Stomach smooth muscle (tissue), 2 donors: ENCODE measurements at regions not wholly inside any gene's neighbourhood (a gene's known extent, or its start where the extent isn't known, plus 50 kb on each side); places are given as distances from the start of the nearest gene placed in this dataset.

Experiments
- H3K27ac ChIP-seq: one replicate; pipeline ENCODE4 v1.7.0; 2013; ENCODE audit warnings: mild to moderate bottlenecking, low read length, inconsistent platforms
- H3K27me3 ChIP-seq, 2 donors: one replicate each; pipeline ENCODE4 v1.7.0; 2013; ENCODE audit warnings: low read length in 2 of 2; ENCODE audit not compliant: insufficient read depth in 2 of 2, control insufficient read depth in 1 of 2
- H3K36me3 ChIP-seq, 2 donors: one replicate each; pipeline ENCODE4 v1.7.0; 2013; ENCODE audit warnings: low read length in 2 of 2; ENCODE audit not compliant: control insufficient read depth in 2 of 2, insufficient read depth in 2 of 2
- H3K4me1 ChIP-seq: one replicate; pipeline ENCODE4 v1.7.0; 2013; ENCODE audit warnings: low read length; ENCODE audit not compliant: control insufficient read depth, insufficient read depth
- H3K4me3 ChIP-seq, 2 donors: one replicate each; pipeline ENCODE4 v1.7.0; 2013; ENCODE audit warnings: low read length in 2 of 2
- H3K9ac ChIP-seq, 2 donors: one replicate each; pipeline ENCODE4 v1.7.0; 2013; ENCODE audit warnings: low read length in 2 of 2, mild to moderate bottlenecking in 1 of 2
- H3K9me3 ChIP-seq, 2 donors: one replicate each; pipeline ENCODE4 v1.7.0; 2013; ENCODE audit warnings: low read length in 2 of 2; ENCODE audit not compliant: control insufficient read depth in 2 of 2
- donor health status: healthy.
- donor health status: Pancreatic carcinoma.

GRCh38 chr20:53695797-53696527, 102.3 kb upstream of the ZNF217 start:
- no peak overlapping the region for H3K4me3 ChIP-seq
- H3K9me3 ChIP-seq, result no peaks in the 10 kb centered on the region
- no peaks in the 10 kb centered on the region for H3K36me3 ChIP-seq
- H3K27me3 ChIP-seq, result no peaks in the 10 kb centered on the region
- H3K27ac ChIP-seq, result no peak overlapping the region
- no peak overlapping the region for H3K9ac ChIP-seq
- no peaks in the 10 kb centered on the region for H3K4me1 ChIP-seq

GRCh38 chr20:53693262-53693871, 99.7 kb upstream of the ZNF217 start:
- H3K4me1 ChIP-seq, result no peaks in the 10 kb centered on the region
- H3K4me3 ChIP-seq, result no peak overlapping the region
- no peaks in the 10 kb centered on the region for H3K9me3 ChIP-seq
- no peaks in the 10 kb centered on the region for H3K36me3 ChIP-seq
- H3K27ac ChIP-seq, result no peak overlapping the region
- H3K9ac ChIP-seq, result no peak overlapping the region
- no peaks in the 10 kb centered on the region for H3K27me3 ChIP-seq

- no peaks in the 10 kb centered on the region for H3K36me3 ChIP-seq
- H3K9ac ChIP-seq, result no peak overlapping the region
- H3K9me3 ChIP-seq, result no peaks in the 10 kb centered on the region
- H3K27me3 ChIP-seq, result no peaks in the 10 kb centered on the region
- no peak overlapping the region for H3K4me3 ChIP-seq
- H3K4me1 ChIP-seq, result no peaks in the 10 kb centered on the region
- no peak overlapping the region for H3K27ac ChIP-seq
Observed at GRCh38 chr20:53692465-53693067, 98.9 kb upstream of the ZNF217 start.

GRCh38 chr20:53691811-53692192, 98.2 kb upstream of the ZNF217 start:
- Histone ChIP-seq H3K4me3 (no peak overlapping the region), H3K9ac (no peak overlapping the region), H3K36me3 (no peaks in the 10 kb centered on the region), H3K27me3 (no peaks in the 10 kb centered on the region), H3K27ac (no peak overlapping the region), H3K9me3 (no peaks in the 10 kb centered on the region), H3K4me1 (no peaks in the 10 kb centered on the region)

- Histone ChIP-seq H3K9me3 (no peaks in the 10 kb centered on the region), H3K9ac (no peak overlapping the region), H3K36me3 (no peaks in the 10 kb centered on the region), H3K27me3 (no peaks in the 10 kb centered on the region), H3K27ac (no peak overlapping the region), H3K4me1 (no peaks in the 10 kb centered on the region), H3K4me3 (no peak overlapping the region)
Observed at GRCh38 chr20:53691060-53691810, 97.6 kb upstream of the ZNF217 start.

- H3K27me3 ChIP-seq, result no peaks in the 10 kb centered on the region
- no peaks in the 10 kb centered on the region for H3K4me1 ChIP-seq
- no peak overlapping the region for H3K9ac ChIP-seq
- no peak overlapping the region for H3K4me3 ChIP-seq
- H3K9me3 ChIP-seq, result no peaks in the 10 kb centered on the region
- no peak overlapping the region for H3K27ac ChIP-seq
- no peaks in the 10 kb centered on the region for H3K36me3 ChIP-seq
Observed at GRCh38 chr20:53688085-53688484, 94.4 kb upstream of the ZNF217 start.

- H3K4me3 ChIP-seq, result no peak overlapping the region
- no peak overlapping the region for H3K27ac ChIP-seq
- H3K4me1 ChIP-seq, result no peaks in the 10 kb centered on the region
- no peaks in the 10 kb centered on the region for H3K36me3 ChIP-seq
- H3K9ac ChIP-seq, result no peak overlapping the region
- H3K27me3 ChIP-seq, result no peaks in the 10 kb centered on the region
- no peaks in the 10 kb centered on the region for H3K9me3 ChIP-seq
Observed at GRCh38 chr20:53685070-53685595, 91.5 kb upstream of the ZNF217 start.

GRCh38 chr20:53683506-53683905, 89.9 kb upstream of the ZNF217 start:
- H3K27ac ChIP-seq, result no peak overlapping the region
- no peak overlapping the region for H3K4me3 ChIP-seq
- H3K4me1 ChIP-seq, result no peaks in the 10 kb centered on the region
- H3K9me3 ChIP-seq, result no peaks in the 10 kb centered on the region
- no peak overlapping the region for H3K9ac ChIP-seq
- H3K36me3 ChIP-seq, result no peaks in the 10 kb centered on the region
- H3K27me3 ChIP-seq, result no peaks in the 10 kb centered on the region

- Histone ChIP-seq H3K27ac (no peak overlapping the region), H3K9me3 (no peaks in the 10 kb centered on the region), H3K36me3 (no peaks in the 10 kb centered on the region), H3K9ac (no peak overlapping the region), H3K27me3 (no peaks in the 10 kb centered on the region), H3K4me1 (no peaks in the 10 kb centered on the region), H3K4me3 (no peak overlapping the region)
Observed at GRCh38 chr20:53681352-53682212, 87.9 kb upstream of the ZNF217 start.
